Lung (tissue), 11 donors: ENCODE measurements at regions not wholly inside any gene's neighbourhood (a gene's known extent, or its start where the extent isn't known, plus 50 kb on each side); places are given as distances from the start of the nearest gene placed in this dataset.
"Not testable (repeated sequence)": the region's sequence is repeated elsewhere in the genome, so short reads cannot be mapped to it uniquely, and the experiment has no call there.

Experiments used
- ATAC-seq: fragments of 200-7000 bp; cut with Tn5 transposase; one replicate; pipeline ENCODE4 v1.9.1; 2020; ENCODE audit warnings: moderate number of reproducible peaks; ENCODE audit not compliant: insufficient read depth, low FRiP score
- DNase-seq, 3 donors: peaks; one replicate each; pipeline ENCODE4 v3.0.0-alpha.2; 2013 to 2017
- H3K27ac ChIP-seq, 2 donors: one replicate each; pipeline ENCODE4 v1.5.1; 2013; ENCODE audit warnings: mild to moderate bottlenecking in 2 of 2, moderate library complexity in 2 of 2, control low read depth in 1 of 2, inconsistent platforms in 1 of 2, low read depth in 1 of 2, low read length in 1 of 2
- H3K27me3 ChIP-seq, 3 donors: one replicate each; pipeline ENCODE4 v1.5.1; 2013; ENCODE audit warnings: low read length in 2 of 3; ENCODE audit not compliant: control insufficient read depth in 3 of 3, insufficient read depth in 3 of 3
- H3K36me3 ChIP-seq, 4 donors: one replicate each; pipeline ENCODE4 v1.5.1; 2013; ENCODE audit warnings: low read length in 4 of 4, mild to moderate bottlenecking in 1 of 4, moderate library complexity in 1 of 4; ENCODE audit not compliant: control insufficient read depth in 4 of 4, insufficient read depth in 4 of 4
- H3K4me1 ChIP-seq, 5 donors: one replicate each; pipeline ENCODE4 v1.5.1; 2013; ENCODE audit warnings: low read length in 5 of 5, mild to moderate bottlenecking in 2 of 5, moderate library complexity in 1 of 5; ENCODE audit not compliant: control insufficient read depth in 5 of 5, insufficient read depth in 5 of 5
- H3K4me3 ChIP-seq: one replicate; pipeline ENCODE4 v1.5.1; 2013; ENCODE audit warnings: mild to moderate bottlenecking, control low read depth, moderate library complexity
- H3K9ac ChIP-seq, 2 donors: one replicate each; pipeline ENCODE4 v1.5.1; 2013; ENCODE audit warnings: low read length in 2 of 2, control low read depth in 1 of 2; ENCODE audit not compliant: insufficient read depth in 1 of 2
- H3K9me3 ChIP-seq, 4 donors: one replicate each; pipeline ENCODE4 v1.5.1; 2013; ENCODE audit warnings: low read length in 3 of 4, mild to moderate bottlenecking in 1 of 4, moderate library complexity in 1 of 4; ENCODE audit not compliant: control insufficient read depth in 4 of 4, insufficient read depth in 3 of 4
- WGBS, 2 donors: extraction: QIAGEN DNeasy Blood & Tissue Kit; methylation state at CpG; one replicate each; pipeline ENCODE4 v1.1.7; 2013; 5-methylcytosine and 5-hydroxymethylcytosine counted together
- TF ChIP-seq, protein P1 (sequence below): IDR thresholded peaks from 2 replicates; pipeline ENCODE4 v1.5.1; 2012; ENCODE audit warnings: mild to moderate bottlenecking; ENCODE audit errors: control extremely low read depth, extremely low read depth
- donor health status: control.
- donor health status: control.
- donor health status: Bipolar disorder and iron deficiency.
- donor health status: healthy.
- donor health status: DM: yes; HTN: yes; CAD: no.

DNA sequence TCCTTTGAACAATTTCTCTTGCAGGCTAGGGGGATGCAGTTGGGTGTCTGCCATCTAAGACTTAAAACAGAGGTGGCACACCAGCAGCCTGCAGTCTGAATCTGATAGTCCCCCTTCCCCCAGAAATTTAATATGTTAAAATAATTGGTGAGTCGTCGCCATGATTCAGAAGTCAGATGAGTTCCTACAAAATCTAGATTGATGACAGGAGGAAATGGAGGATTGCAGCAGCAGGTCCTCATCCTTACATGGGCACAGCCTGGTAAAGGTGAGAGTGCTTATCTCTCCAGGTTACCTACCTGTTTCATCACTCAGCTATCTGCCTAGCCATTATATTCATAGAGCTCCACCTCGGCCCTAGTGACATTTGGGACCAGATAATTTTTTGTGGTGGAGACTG lies 112.3 kb downstream of the PCSK1 start:
- Histone ChIP-seq H3K27me3 (no peaks in the 10 kb centered on the region), H3K9ac (no peak overlapping the region), H3K9me3 (no peaks in the 10 kb centered on the region), H3K4me1 (no peaks in the 10 kb centered on the region), H3K27ac (no peak overlapping the region), H3K4me3 (no peak overlapping the region), H3K36me3 (peaks cover 0 to 2% (median 0%) of the 10 kb centered on the region in 4 donors)
- WGBS, 2 donors, result 93 to 95% methylated on average over 3 of the region's 3 CpGs
- TF ChIP-seq, protein P1, sequence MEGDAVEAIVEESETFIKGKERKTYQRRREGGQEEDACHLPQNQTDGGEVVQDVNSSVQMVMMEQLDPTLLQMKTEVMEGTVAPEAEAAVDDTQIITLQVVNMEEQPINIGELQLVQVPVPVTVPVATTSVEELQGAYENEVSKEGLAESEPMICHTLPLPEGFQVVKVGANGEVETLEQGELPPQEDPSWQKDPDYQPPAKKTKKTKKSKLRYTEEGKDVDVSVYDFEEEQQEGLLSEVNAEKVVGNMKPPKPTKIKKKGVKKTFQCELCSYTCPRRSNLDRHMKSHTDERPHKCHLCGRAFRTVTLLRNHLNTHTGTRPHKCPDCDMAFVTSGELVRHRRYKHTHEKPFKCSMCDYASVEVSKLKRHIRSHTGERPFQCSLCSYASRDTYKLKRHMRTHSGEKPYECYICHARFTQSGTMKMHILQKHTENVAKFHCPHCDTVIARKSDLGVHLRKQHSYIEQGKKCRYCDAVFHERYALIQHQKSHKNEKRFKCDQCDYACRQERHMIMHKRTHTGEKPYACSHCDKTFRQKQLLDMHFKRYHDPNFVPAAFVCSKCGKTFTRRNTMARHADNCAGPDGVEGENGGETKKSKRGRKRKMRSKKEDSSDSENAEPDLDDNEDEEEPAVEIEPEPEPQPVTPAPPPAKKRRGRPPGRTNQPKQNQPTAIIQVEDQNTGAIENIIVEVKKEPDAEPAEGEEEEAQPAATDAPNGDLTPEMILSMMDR, result no peak
- DNase-seq (no peak), ATAC-seq (no peak)

DNA sequence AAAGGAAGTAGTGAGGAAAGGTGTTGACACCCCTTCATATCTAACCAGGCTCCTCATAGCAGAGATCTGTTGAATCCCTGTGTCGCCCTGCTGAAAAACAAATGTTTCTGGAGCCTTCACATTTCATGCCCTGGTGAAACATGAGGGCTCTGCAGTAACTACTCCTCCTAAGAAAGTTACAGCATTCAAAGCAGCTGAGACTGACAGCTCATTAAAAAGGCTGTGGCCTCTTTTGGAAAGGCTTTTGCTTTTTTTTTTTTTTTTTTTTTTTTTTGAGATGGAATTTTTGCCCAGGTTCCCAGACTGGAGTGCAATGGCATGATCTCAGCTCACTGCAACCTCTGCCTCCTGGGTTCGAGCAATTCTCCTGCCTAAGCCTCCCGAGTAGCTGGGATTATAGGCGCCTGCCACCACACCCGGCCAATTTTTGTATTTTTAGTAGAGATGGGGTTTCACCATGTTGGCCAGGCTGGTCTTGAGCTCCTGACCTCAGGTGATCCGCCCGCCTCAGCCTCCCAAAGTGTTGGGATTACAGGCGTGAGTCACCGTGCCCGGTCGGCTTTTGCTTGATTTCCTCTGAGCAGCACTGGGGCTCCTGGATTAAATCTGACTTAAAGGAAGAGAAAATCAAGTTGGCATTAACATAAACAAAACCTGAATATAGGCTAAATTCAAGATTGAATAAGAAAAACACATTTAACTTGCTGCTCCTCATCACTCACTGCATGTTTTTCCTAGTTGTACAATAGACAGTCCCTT lies 112.9 kb downstream of the PCSK1 start:
- H3K27me3 ChIP-seq, H3K4me1 ChIP-seq, H3K9me3 ChIP-seq, DNase-seq, H3K9ac ChIP-seq, H3K27ac ChIP-seq, H3K36me3 ChIP-seq, H3K4me3 ChIP-seq, ATAC-seq: not testable (repeated sequence)
- 91 to 92% methylated on average over 11 of the region's 11 CpGs for WGBS, 2 donors

DNA sequence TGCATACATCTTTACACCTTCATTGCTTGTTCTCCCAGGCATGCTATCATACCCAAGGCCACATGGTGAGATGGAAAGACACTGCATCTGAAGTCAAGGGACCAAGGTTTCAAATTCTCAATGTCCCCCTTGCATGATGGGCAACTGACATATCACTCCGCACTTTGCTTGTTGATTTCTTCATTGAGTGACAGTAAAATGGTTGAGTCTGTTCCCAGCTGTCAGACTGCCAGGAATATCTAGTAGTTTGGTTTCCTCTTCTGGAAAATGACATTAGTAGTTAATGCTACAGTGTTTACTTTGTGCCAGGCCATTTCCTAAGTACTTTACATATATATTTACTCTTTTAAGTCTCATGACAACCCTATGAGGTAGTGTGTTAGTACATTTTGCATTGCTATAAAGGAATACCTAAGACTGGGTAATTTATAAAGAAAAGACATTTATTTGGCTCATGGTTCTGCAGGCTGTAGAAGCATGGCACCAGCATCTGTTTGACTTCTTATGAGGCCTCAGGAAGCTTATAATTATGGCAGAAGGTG lies 114.4 kb downstream of the PCSK1 start:
- Histone ChIP-seq H3K27me3 (no peaks in the 10 kb centered on the region), H3K4me3 (no peak overlapping the region), H3K36me3 (peaks cover 0 to 2% (median 0%) of the 10 kb centered on the region in 4 donors), H3K4me1 (no peaks in the 10 kb centered on the region), H3K9me3 (no peaks in the 10 kb centered on the region), H3K9ac (no peak overlapping the region), H3K27ac (no peak overlapping the region)
- TF ChIP-seq, protein P1, result no peak
- ATAC-seq, result no peak
- DNase-seq, result no peak
- WGBS, 2 donors, result 89 to 93% methylated on average over 1 of the region's 1 CpG

DNA sequence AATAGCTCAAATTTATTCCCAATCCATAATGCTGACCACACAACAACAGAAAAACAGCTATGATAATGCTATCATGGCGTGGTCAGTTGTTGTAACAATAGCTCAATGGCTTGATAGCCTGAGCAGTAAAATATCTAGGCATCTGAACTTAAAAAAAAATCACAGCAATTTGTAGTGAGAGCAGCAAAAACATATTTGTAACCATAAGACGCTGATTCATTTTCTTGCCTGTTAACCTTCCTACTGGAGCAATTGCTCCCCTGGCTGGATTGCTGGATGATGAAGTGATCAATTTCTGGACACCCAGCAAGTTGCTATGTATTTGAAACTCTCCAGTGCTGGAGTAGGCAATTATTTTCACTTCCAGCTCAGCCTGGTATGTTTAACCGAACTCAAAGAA lies 115.1 kb downstream of the PCSK1 start:
- peaks cover 0 to 2% (median 0%) of the 10 kb centered on the region in 4 donors for H3K36me3 ChIP-seq
- no peaks in the 10 kb centered on the region for H3K4me1 ChIP-seq
- TF ChIP-seq, protein P1, result no peak
- no peak overlapping the region for H3K27ac ChIP-seq
- ATAC-seq (no peak), DNase-seq (no peak)
- H3K4me3 ChIP-seq, result no peak overlapping the region
- no peaks in the 10 kb centered on the region for H3K27me3 ChIP-seq
- H3K9me3 ChIP-seq, result no peaks in the 10 kb centered on the region
- 88 to 91% methylated on average over 3 of the region's 3 CpGs for WGBS, 2 donors
- H3K9ac ChIP-seq, result no peak overlapping the region
